ENCODE measurements at regions not wholly inside any gene's neighbourhood (a gene's known extent, or its start where the extent isn't known, plus 50 kb on each side); places are given as distances from the start of the nearest gene placed in this dataset.

DNA sequence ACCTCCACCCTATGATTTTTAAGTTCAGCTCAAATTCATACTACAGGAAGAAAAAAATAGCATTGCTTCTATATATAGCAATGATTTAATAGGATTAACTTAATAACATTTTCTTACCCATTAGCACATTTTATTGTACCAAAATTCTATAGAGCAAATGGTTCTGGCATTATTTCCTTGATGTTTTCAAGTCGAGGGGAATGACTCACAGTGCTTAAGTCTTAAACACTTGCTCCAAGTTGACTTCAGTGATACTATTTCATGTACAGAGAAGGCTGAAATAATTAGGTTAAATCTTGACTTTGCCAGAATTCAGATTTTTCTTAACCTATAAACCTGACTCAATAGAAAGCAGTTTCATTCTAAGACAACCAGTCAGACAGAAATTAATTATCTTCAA, 1133.8 kb downstream of the SORCS3 start:
- POLR2A ChIA-PET, result no interaction called here
- H3K4me3 Mint-ChIP-seq, result no peak overlapping the region
- DNase-seq (no peak), ATAC-seq (no peak)
- H3K36me3 ChIP-seq (ENCODE audit: control insufficient read depth in 2 of 3, insufficient read depth in 3 of 3, low read length in 3 of 3), result no peaks in the 10 kb centered on the region
- H3K27ac ChIP-seq (ENCODE audit: low read depth, low read length), result no peak overlapping the region
- CTCF ChIA-PET, result no interaction called here
- H3K27me3 ChIP-seq (ENCODE audit: control insufficient read depth in 2 of 2, insufficient read depth in 2 of 2, low read length in 2 of 2), result no peaks in the 10 kb centered on the region
- intact Hi-C loops (cut with micrococcal nuclease), result no loop called here
- H3K4me1 Mint-ChIP-seq, result no peaks in the 10 kb centered on the region
- H3K27me3 Mint-ChIP-seq, result peaks cover 0 to 8% (median 0%) of the 10 kb centered on the region in 5 donors
- no peaks in the 10 kb centered on the region for H3K36me3 Mint-ChIP-seq
- no peaks in the 10 kb centered on the region for H3K4me1 ChIP-seq (ENCODE audit: control insufficient read depth in 2 of 2, insufficient read depth in 2 of 2, low read length in 2 of 2)
- no peaks in the 10 kb centered on the region for H3K9me3 ChIP-seq (ENCODE audit: control insufficient read depth in 2 of 3, low read length in 3 of 3)
- H3K9me3 Mint-ChIP-seq, result peaks cover 0 to 4% (median 0%) of the 10 kb centered on the region in 11 donors
- H3K4me3 ChIP-seq (ENCODE audit: low read length), result no peak overlapping the region
- no peak overlapping the region for H3K27ac Mint-ChIP-seq

DNA sequence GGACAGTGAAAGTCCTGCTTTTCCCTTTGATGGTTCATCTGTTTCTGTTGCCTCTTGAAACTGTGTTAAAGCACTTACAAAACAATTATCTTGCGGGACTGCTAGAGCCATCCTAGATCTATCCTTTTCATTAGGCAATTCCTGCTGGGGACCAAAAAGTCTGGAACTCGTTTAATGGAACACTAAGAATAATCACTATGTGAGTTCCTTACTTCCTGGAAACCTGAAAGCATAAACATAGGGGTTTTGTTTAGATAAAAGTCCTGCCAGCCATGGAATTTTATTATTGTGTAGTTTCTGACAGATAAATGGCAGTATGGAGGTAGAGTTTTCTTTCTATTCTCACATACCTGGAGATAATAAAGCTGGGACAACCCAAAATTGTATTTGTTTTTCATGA, 1133.3 kb downstream of the SORCS3 start:
- intact Hi-C loops (cut with micrococcal nuclease), result no loop called here
- H3K4me1 ChIP-seq (ENCODE audit: control insufficient read depth in 2 of 2, insufficient read depth in 2 of 2, low read length in 2 of 2), result no peaks in the 10 kb centered on the region
- no peaks in the 10 kb centered on the region for H3K27me3 ChIP-seq (ENCODE audit: control insufficient read depth in 2 of 2, insufficient read depth in 2 of 2, low read length in 2 of 2)
- ChIA-PET CTCF (no interaction called here), POLR2A (no interaction called here)
- Mint-ChIP-seq H3K27me3 (peaks cover 0 to 12% (median 0%) of the 10 kb centered on the region in 5 donors), H3K27ac (no peak overlapping the region), H3K36me3 (no peaks in the 10 kb centered on the region), H3K4me1 (no peaks in the 10 kb centered on the region), H3K4me3 (no peak overlapping the region), H3K9me3 (peaks cover 0 to 4% (median 0%) of the 10 kb centered on the region in 11 donors)
- H3K4me3 ChIP-seq (ENCODE audit: low read length), result no peak overlapping the region
- no peaks in the 10 kb centered on the region for H3K9me3 ChIP-seq (ENCODE audit: control insufficient read depth in 2 of 3, low read length in 3 of 3)
- H3K27ac ChIP-seq (ENCODE audit: low read depth, low read length), result no peak overlapping the region
- H3K36me3 ChIP-seq (ENCODE audit: control insufficient read depth in 2 of 3, insufficient read depth in 3 of 3, low read length in 3 of 3), result no peaks in the 10 kb centered on the region
- no peak for DNase-seq
- ATAC-seq, result no peak

DNA sequence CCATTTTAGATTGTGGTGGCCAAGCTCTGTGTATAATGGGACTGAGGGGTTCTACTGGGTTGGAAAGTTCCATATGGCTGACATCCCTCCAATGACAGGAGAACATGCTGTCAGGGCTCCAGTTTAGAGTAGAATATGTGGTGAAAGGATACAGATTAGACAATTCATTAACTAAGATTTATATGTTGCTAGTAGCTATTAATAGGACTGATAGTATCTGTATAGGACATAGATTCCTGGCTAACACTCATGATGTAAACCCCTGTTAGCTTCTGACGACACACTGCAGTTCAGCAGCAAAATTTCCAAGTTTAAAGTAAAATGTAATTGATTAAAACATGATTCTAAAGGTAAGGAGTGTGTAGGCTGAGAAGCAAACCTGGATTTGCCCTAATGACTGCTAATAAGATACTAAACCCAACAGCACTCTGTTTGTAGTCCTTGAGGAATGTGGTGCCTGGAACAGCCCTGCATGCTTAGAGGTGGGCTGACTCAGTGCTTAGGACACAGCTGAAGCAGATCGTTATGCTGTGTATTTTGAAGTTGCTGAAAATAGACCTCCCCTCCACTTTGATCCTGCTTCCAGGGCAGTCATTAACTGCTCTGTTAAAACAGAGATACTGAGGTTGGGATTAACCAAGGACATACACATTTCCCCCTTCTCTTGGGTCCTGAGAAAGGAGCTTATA, 1129.6 kb downstream of the SORCS3 start:
- H3K36me3 ChIP-seq (ENCODE audit: control insufficient read depth in 2 of 3, insufficient read depth in 3 of 3, low read length in 3 of 3), result no peaks in the 10 kb centered on the region
- H3K27me3 Mint-ChIP-seq, result peaks cover 0 to 22% (median 4%) of the 10 kb centered on the region in 5 donors
- ChIA-PET CTCF (no interaction called here), POLR2A (no interaction called here)
- no peaks in the 10 kb centered on the region for H3K4me1 ChIP-seq (ENCODE audit: control insufficient read depth in 2 of 2, insufficient read depth in 2 of 2, low read length in 2 of 2)
- no peak overlapping the region for H3K27ac ChIP-seq (ENCODE audit: low read depth, low read length)
- H3K9me3 Mint-ChIP-seq, result peaks cover 0 to 4% (median 0%) of the 10 kb centered on the region in 11 donors
- no peak overlapping the region for H3K27ac Mint-ChIP-seq
- no peaks in the 10 kb centered on the region for H3K27me3 ChIP-seq (ENCODE audit: control insufficient read depth in 2 of 2, insufficient read depth in 2 of 2, low read length in 2 of 2)
- ATAC-seq (no peak), DNase-seq (no peak)
- no peak overlapping the region for H3K4me3 Mint-ChIP-seq
- H3K4me1 Mint-ChIP-seq, result no peaks in the 10 kb centered on the region
- no peak overlapping the region for H3K4me3 ChIP-seq (ENCODE audit: low read length)
- intact Hi-C loops (cut with micrococcal nuclease), result no loop called here
- H3K36me3 Mint-ChIP-seq, result no peaks in the 10 kb centered on the region
- H3K9me3 ChIP-seq (ENCODE audit: control insufficient read depth in 2 of 3, low read length in 3 of 3), result no peaks in the 10 kb centered on the region

DNA sequence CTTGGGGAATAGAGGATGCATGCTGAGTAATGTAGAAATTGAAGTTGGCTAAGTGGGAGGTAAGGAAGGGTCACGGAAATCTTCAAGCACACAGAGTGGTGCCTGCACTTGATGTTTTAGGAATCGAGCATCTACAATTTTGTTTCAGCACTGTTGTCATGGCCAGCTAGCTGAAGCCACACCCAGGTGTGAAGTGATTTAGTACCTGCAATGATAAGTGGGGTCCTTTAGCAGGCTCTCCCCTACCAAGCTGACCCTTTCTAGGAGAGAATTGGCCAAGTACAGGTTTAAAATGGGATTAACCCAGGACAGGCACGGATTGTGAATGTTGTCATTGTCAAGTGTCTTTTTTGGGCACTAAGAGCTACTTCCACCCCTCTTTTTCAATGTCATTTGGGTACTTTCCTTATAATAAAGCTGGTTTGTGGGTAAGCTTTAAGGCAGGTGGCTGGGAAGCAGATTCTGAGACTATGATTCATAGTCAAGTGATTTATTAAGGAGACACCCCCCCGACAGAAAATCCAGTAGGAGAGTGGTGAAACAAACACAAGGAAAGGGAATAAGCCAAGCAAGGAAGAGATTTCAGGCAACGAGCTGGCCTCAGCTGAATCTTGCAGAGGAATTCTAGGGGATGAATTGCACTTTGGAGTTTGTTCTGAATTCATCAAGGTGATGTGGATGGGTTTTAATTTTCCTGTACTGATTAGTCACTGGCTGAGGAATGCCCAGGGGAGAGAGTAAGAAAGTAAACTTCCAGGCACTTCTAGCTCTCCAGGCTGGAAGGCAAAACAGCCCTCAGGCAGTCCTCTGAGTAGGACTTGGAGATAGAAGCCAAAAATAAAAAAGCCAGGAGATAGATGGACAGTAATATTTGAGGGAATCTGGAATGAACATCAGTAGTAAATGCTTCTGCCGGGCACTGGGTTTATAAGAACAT, 1128.4 kb downstream of the SORCS3 start:
- H3K27me3 Mint-ChIP-seq, result peaks cover 0 to 27% (median 4%) of the 10 kb centered on the region in 5 donors
- no peaks in the 10 kb centered on the region for H3K36me3 Mint-ChIP-seq
- Histone ChIP-seq H3K27me3 (ENCODE audit: control insufficient read depth in 2 of 2, insufficient read depth in 2 of 2, low read length in 2 of 2) (no peaks in the 10 kb centered on the region), H3K4me3 (ENCODE audit: low read length) (no peak overlapping the region), H3K4me1 (ENCODE audit: control insufficient read depth in 2 of 2, insufficient read depth in 2 of 2, low read length in 2 of 2) (no peaks in the 10 kb centered on the region), H3K9me3 (ENCODE audit: control insufficient read depth in 2 of 3, low read length in 3 of 3) (no peaks in the 10 kb centered on the region), H3K36me3 (ENCODE audit: control insufficient read depth in 2 of 3, insufficient read depth in 3 of 3, low read length in 3 of 3) (no peaks in the 10 kb centered on the region), H3K27ac (ENCODE audit: low read depth, low read length) (no peak overlapping the region)
- ChIA-PET POLR2A (no interaction called here), CTCF (no interaction called here)
- H3K9me3 Mint-ChIP-seq, result peaks cover 0 to 4% (median 0%) of the 10 kb centered on the region in 11 donors
- ATAC-seq, result no peak
- DNase-seq, result no peak
- H3K4me3 Mint-ChIP-seq, result no peak overlapping the region
- H3K27ac Mint-ChIP-seq, result no peak overlapping the region
- no peaks in the 10 kb centered on the region for H3K4me1 Mint-ChIP-seq
- intact Hi-C loops (cut with micrococcal nuclease), result no loop called here

DNA sequence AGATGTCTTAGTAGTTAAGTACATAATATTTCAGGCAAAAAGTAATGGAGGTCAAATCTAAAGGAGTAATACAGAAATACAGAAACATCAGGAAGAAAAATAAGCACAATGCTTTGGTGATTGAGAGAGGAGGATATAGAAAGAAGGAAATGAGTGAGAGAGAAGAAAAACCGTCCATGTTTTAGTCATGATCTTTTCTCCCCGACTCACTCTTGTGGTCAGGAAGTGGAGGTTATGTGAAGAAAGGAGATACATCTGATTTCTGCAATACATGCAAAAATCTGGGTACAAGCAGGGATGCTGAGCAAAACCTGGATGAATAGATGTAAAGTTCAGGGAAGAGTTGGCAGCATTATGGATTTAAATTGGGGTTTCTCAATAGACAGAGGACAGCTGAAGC, 1122.5 kb downstream of the SORCS3 start:
- ChIA-PET CTCF (no interaction called here), POLR2A (no interaction called here)
- Histone ChIP-seq H3K4me3 (ENCODE audit: low read length) (no peak overlapping the region), H3K9me3 (ENCODE audit: control insufficient read depth in 2 of 3, low read length in 3 of 3) (no peaks in the 10 kb centered on the region), H3K4me1 (ENCODE audit: control insufficient read depth in 2 of 2, insufficient read depth in 2 of 2, low read length in 2 of 2) (no peaks in the 10 kb centered on the region), H3K27me3 (ENCODE audit: control insufficient read depth in 2 of 2, insufficient read depth in 2 of 2, low read length in 2 of 2) (no peaks in the 10 kb centered on the region), H3K27ac (ENCODE audit: low read depth, low read length) (no peak overlapping the region), H3K36me3 (ENCODE audit: control insufficient read depth in 2 of 3, insufficient read depth in 3 of 3, low read length in 3 of 3) (no peaks in the 10 kb centered on the region)
- no peak overlapping the region for H3K4me3 Mint-ChIP-seq
- peaks cover 0 to 4% (median 0%) of the 10 kb centered on the region in 7 donors for H3K4me1 Mint-ChIP-seq
- no peak overlapping the region for H3K27ac Mint-ChIP-seq
- peaks cover 0 to 29% (median 17%) of the 10 kb centered on the region in 5 donors for H3K27me3 Mint-ChIP-seq
- intact Hi-C loops (cut with micrococcal nuclease), result no loop called here
- DNase-seq, result no peak
- peaks cover 0 to 8% (median 0%) of the 10 kb centered on the region in 11 donors for H3K9me3 Mint-ChIP-seq
- ATAC-seq, result no peak
- H3K36me3 Mint-ChIP-seq, result no peaks in the 10 kb centered on the region

GRCh38 chr10:105761576-105762260, 1120.6 kb downstream of the SORCS3 start:
- ChIA-PET POLR2A (no interaction called here), CTCF (no interaction called here)
- no peaks in the 10 kb centered on the region for H3K4me1 ChIP-seq (ENCODE audit: control insufficient read depth in 2 of 2, insufficient read depth in 2 of 2, low read length in 2 of 2)
- Mint-ChIP-seq H3K9me3 (peaks cover 0 to 8% (median 0%) of the 10 kb centered on the region in 11 donors), H3K4me3 (no peak overlapping the region), H3K27ac (no peak overlapping the region), H3K27me3 (peaks cover 0 to 29% (median 17%) of the 10 kb centered on the region in 5 donors), H3K36me3 (no peaks in the 10 kb centered on the region), H3K4me1 (peaks cover 0 to 4% (median 0%) of the 10 kb centered on the region in 7 donors)
- intact Hi-C loops (cut with micrococcal nuclease), result no loop called here
- H3K9me3 ChIP-seq (ENCODE audit: control insufficient read depth in 2 of 3, low read length in 3 of 3), result no peaks in the 10 kb centered on the region
- DNase-seq (no peak), ATAC-seq (no peak)
- no peaks in the 10 kb centered on the region for H3K27me3 ChIP-seq (ENCODE audit: control insufficient read depth in 2 of 2, insufficient read depth in 2 of 2, low read length in 2 of 2)
- no peak overlapping the region for H3K4me3 ChIP-seq (ENCODE audit: low read length)
- H3K27ac ChIP-seq (ENCODE audit: low read depth, low read length), result no peak overlapping the region
- H3K36me3 ChIP-seq (ENCODE audit: control insufficient read depth in 2 of 3, insufficient read depth in 3 of 3, low read length in 3 of 3), result no peaks in the 10 kb centered on the region

Measured in naive thymus-derived CD4-positive, alpha-beta T cell (primary cell).